ENCODE measurements at regions not wholly inside any gene's neighbourhood (a gene's known extent, or its start where the extent isn't known, plus 50 kb on each side); places are given as distances from the start of the nearest gene placed in this dataset.

- no peak for TF ChIP-seq PREB (CRISPR knock-in tag; IDR thresholded peaks at IDR 0.05)
- no peak for TF ChIP-seq ETS1 (conservative IDR thresholded peaks at IDR 0.05; ENCODE audit: control insufficient read depth, low read depth, low read length)
- TF ChIP-seq RBM39 (optimal IDR thresholded peaks at IDR 0.05; ENCODE audit: low read depth, low read length), result no peak
- TF ChIP-seq ZNF24 (IDR thresholded peaks at IDR 0.05), result no peak
- TF ChIP-seq RBM22 (IDR thresholded peaks at IDR 0.05; ENCODE audit: low read depth, low read length, poor library complexity, severe bottlenecking), result no peak
- no peak for TF ChIP-seq POLR2A (conservative IDR thresholded peaks at IDR 0.05)
These were observed 50.4 kb downstream of the FHIP1A start for GRCh38 chr4:151459375-151459774.
